ENCODE measurements at regions not wholly inside any gene's neighbourhood (a gene's known extent, or its start where the extent isn't known, plus 50 kb on each side); places are given as distances from the start of the nearest gene placed in this dataset.

DNA sequence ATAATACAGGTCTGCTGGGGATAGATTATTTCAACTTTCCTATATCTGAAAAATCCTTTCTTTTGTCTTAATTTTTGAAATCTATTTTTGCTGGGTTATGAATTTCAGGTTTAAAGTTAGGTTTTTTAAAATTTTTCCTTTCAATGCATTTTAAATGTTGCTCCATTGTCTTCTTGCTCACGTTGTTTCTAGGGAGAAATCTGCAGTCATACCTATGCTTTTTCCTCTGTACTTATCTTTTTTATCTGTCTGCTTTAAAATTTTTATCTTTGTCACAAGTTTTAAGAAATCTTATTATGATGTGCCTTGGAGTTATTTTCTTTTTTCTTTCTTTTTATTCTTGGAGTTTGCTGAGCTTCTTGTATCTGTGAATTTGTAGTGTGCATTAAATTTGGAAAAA lies 412.0 kb upstream of the KIF2A start:
- no peak for DNase-seq

DNA sequence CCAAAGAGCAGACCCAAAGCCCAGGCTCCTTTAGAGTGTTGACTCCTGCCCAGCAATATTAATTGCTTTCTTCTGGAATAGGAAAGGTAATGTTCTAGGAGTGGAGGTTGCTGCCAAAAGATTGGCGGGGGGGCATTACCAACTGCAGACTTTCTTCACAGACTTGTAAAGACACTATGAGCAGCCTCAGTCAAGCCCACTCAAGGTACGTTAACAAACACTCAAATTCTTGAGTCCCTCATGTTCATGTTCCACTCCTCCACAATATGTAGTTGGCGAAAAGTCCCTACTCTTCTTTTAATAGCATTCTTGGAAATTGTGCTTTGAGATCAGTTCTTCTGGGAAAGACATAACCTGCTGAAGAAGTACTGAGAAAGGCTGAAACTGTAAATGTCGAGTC lies 409.2 kb upstream of the KIF2A start:
- no peak for DNase-seq

DNA sequence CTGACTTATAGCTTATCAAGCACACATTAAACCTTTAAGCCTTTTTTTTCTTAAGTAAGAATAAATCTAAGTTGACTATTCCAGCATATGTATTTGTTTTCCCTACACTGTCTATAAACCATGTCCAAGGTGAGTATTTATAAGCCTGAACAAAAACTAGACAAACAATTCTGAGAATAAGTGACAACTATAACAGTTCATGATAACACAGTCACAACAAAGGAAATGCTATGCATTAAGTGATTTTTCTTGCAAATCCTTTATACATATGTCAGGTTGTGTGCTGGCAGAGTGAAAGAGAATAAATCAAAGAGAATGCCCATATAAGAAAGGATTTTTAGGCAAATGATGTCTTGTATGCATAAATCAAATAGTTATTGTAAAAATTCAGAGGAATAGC lies 408.8 kb upstream of the KIF2A start:
- no peak for DNase-seq

DNA sequence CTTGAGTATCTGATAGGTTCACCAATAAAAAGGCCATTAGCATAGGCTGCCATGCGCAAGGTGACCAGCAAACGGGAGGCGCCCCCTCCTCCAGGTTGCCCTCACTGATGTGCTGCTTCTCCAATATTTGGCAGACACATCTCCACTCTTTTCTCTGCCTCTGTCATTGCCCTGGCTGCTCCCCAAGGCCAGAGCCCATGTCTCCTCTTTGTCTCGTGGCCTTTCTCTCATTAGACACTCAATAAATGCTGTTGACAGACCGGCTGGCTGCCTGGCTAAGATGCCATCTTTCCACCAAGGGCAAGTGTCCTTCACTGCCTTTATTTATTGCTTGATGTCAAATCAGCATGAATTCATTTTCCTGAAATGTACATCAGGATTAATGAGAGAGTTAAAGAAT lies 404.0 kb upstream of the KIF2A start:
- no peak for DNase-seq

- DNase-seq = no peak
These were observed 401.3 kb upstream of the KIF2A start for GRCh38 chr5:61904730-61905129.

DNA sequence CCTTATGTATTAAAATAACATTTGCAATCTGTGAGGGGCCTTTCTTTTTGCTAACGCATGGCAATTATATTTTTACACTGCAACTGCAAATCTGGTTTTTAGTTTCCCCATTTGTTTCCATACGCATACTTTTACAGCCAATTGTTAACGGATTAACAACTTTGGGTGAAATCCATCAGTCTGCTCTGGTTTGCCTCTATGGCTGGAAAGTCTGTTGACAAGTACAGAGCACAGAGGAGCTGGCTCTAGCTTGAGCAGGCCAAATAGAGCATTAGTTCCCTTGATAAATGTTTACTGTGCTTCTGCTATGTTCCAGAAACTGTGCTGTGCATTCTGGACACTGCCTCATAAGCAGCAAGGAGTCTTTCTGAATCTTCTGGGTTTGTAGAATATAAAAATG lies 400.4 kb upstream of the KIF2A start:
- no peak for DNase-seq

DNA sequence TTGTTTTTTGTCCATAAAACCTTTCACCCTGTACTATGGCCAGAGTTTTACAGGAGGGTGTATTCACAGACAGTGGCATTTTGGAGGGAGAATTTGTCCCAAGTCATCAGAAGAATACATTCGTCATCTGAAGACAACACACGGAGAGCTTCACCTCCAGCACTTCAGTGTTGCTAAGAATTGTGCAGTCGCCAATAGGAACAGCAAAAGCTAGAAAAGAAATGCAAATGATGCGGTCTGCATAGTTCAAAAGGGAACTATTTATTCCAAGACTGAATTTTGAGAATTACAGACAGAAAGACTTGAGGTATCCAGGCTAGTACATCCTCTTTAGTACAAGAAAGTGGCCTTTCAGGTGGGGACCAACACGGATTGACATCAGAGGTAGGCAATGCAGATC lies 399.2 kb upstream of the KIF2A start:
- no peak for DNase-seq

- DNase-seq = no peak
These were observed 398.0 kb upstream of the KIF2A start for GRCh38 chr5:61907995-61908394.

DNA sequence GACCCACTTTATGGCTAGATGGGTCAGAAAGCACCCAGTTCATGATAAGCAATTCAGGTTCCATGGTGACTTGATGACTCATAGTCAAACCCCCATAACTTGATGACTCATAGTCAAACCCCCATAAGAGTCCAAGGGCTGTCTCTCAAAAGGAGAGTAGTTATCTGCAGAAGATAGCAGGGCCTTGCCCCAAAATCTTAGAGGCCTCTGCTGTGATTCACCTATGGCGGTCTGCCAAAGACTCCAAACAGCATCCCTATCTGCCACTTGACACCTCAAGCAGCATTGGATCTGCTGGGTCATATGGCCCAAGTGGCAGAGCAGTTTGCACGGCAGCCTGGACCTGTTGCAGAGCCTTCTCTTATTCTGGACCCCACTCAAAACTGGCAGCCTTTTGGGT lies 395.2 kb upstream of the KIF2A start:
- no peak for DNase-seq

DNA sequence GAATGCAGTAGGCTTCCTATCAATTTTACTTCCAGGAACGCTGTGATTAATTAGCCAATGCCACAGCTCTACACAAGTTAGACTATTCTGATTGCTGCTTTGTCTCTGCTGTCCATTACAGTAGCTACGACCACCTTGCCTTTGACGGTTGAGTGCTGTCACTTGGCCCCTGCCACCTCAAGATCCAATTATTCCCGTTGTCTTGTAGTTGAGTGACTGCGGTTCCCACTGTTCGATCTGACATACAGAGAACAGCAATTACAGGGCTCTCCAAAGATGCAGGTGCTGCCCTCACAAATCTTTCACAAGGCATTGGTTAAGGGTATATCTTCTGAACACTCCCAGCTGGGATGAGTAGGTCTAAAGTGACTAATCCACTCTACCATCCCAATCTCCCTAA lies 393.4 kb upstream of the KIF2A start:
- DNase-seq = no peak

DNA sequence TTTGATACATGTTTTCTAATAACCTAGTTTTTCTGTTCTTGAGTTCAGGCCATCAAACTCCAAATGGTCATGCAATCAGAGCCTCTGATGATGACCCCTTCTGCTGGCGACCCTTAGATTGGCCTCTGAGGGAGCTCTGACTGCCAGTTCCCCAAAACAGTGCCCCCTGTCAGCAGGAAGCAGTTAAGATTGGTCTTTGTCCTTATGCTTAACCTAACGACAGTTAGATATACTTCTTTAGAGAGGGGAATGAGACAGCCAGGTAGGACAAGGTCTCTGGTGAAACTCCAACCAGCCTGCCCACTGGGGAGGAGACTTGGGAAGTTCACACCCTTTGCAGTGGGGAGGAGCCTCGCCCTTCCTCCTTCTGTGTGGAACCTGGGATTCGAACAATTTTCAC lies 390.4 kb upstream of the KIF2A start:
- no peak for DNase-seq

DNA sequence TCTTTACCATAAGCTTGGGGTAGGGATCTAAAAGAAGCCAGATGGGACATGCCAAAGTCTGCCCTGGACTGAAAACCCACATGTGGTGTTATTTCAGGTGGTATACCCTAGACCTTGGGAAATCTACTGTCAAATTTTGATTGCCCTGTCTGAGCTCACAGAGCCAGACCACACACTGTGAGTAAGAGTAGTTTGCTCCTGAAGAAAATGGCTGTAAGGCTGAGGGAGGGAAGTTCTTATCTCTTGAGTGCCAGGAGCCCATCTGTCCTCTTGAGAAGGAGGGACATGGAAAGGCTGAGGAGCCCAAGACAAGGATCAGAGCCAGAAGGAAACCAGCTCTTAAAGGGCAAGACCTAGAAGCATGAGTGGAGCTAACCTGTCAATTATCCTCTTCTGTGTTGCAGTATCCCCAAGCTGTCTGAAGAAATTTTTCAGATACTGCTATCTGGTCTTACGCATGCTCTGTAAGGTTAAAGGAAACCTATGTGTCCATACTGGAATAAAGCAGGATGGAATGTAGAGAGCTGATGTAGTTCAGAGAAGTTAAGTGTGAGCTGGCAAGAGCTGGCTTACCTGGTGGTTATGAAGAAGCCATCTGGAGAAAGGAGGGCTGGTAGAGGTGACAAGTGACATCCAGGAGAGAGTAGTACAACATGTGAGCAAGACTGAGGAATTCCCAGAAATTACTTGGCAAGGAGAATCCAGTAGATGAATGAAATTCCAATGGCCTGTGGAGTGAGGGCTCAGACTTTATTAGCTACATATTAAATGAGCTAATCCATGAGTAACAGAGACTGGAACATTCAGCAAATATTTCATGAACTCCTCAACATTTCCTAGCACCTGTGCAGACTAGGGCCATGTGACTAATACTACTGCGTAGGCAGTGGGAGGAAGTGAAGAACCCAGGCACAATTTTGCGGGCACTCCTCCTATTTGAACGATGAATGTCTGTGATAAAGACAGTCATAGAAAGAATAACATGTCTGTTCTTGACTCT lies 389.1 kb upstream of the KIF2A start:
- no peak for DNase-seq

DNA sequence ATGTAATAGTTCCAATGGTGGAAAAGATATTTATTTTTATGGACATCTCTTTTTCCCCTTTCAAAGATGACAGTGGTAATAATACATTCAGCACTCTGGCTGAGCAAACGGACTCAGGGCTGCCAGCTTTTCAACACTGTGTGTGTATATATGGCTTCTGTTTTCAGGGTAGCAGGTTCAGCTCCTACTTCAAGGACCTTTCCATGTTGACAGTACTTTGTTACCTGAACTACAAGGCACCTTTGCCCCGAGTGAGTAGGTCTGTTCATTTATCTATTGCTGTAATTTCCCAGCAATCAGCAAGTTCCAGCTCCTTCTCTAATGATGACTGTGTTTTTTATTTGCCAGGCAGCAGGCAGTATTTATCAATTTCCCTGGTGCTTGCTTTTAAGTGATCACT lies 387.4 kb upstream of the KIF2A start:
- DNase-seq = no peak

- DNase-seq = no peak
These were observed 386.1 kb upstream of the KIF2A start for GRCh38 chr5:61919920-61920319.

DNA sequence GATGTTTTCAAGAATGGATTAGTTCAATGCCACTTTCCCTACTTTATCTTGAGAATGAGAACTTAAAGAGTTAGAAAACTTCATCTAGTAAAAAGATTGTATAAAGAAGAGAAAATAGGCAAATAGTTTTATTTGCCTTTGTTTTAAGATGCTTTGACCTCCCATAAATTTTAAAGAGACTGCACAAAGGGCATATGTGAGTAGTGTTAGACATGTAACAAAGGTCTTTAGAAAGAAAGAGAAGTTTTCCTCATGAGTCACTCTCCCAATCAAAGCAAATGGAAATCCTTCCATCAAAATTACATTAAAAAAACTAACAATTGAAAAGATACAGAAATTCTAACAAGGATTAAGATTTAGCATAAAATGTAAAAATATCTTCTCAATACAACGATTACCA lies 381.8 kb upstream of the KIF2A start:
- no peak for DNase-seq

- no peak for DNase-seq
These were observed 379.1 kb upstream of the KIF2A start for GRCh38 chr5:61926911-61927310.

- no peak for DNase-seq
These were observed 374.8 kb upstream of the KIF2A start for GRCh38 chr5:61931236-61931635.

DNA sequence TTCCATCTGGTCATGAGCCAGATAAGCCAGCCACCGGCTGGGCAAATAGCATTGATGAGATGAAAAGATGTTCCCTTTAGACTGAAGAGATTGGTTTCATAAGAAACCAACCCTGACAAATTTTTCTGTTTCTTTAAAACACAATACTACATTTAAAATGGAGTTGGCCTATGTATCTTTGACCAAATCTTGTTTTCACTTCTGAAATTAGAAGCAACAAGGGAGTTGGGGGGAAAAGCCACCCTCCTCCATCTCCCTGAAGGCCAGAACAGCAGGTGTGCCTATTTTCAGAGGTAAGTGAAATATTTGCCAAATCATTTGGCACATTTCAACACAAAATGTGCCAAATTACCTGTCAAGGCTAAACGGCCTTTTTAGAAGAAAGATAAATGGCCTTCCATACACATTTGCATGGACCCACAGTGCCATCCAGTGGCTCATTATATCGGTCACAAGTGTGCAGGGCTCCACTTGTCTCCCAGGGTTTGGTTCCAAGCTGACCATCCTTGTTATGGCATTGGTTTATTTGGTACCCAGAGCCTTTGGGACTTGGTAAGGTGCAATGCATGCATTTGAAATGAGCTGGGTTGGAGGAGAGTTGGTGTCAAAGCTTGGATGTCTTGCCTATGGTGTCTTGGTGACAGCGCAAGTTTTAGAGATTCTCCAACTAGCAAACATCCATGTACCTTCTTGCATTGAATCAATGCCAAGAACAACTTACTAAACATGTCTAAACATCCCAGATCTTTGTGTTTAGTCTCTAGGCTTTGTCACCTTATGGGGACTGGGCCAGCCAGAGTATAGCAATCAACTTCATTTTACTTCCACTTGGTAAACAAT lies 372.0 kb upstream of the KIF2A start:
- DNase-seq = peak in 47 of 58 donors; percentile 2 to 71 (median 27)

DNA sequence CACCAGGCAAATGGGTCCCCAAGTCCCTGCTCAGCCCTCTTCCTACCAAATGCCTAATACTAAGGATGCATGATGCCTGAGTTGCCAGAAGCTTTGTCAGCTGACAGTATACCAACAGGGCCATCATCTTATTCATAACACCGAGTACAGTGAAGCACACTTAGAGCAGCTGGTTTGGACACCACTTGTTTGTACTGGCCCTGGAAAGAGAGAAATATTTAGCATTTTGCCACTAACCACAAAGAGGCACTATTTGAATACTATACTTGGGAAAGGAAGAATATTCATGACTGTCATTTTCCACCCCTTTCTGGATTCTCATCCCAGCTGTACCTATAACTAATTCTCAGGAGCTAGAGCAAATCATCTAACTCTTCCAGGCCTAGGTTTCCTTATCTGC lies 364.4 kb upstream of the KIF2A start:
- no peak for DNase-seq

GRCh38 chr5:61942462-61943049 lies 363.4 kb upstream of the KIF2A start:
- no peak for DNase-seq

DNA sequence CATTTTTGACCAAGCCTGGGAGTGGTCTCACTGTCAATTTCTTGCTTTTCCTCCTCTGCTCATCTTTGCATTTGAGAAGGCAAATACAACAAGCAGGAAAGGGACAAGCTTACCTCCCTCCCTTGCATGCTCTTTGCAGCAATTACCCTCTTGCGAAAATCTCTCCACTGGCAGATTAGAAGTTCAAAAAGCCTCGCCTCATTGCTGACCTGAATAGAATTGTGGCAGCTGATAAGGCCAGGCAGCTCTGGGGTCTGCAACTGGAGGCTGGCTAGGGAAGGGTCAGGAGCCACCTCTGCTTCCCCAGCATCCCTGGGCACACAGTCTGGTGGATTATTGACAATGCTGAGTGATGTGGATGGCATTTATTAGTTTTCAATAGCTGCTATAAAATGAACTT lies 362.3 kb upstream of the KIF2A start:
- DNase-seq = no peak

DNA sequence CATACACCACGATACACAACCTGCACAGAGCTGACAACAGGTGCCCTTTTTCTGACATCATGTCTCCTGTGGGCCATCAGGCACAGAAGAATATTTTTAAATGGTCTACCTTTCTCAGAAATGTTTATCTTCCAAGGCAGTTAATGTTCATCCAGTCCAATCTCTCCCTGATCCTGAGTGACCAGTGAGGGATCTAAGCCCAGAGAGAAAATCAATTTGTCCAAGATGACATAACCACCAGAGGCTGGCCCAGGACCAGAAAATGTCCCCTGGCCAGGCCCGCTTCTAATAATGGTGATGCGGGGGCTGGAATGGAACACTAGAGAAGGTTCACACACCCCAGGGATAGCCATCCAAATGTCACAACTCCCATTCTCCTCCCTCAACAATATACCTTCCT lies 357.9 kb upstream of the KIF2A start:
- DNase-seq = no peak
